ENCODE measurements at regions not wholly inside any gene's neighbourhood (a gene's known extent, or its start where the extent isn't known, plus 50 kb on each side); places are given as distances from the start of the nearest gene placed in this dataset.
"Not testable (repeated sequence)": the region's sequence is repeated elsewhere in the genome, so short reads cannot be mapped to it uniquely, and the experiment has no call there.

DNA sequence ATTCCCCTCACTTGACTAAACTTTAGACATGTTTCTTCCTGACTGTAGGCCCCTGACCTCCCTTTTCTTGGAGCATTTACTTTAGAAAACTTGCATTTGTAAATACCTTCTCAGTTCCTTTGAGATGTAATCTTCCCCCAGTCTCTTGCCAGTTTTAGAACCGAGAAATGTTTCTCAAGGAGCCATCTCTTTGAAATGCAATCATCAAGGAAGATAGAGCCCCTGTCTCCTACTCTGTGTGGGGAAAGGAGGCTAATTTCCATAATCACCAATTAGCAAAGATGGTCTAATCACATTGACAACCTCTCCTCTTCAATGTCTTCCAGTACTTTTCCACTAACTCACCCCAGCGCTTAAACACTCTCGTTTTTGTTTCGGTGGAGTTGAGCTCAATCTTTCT is 70.0 kb upstream of the SMIM30 start:
- H3K4me1 Mint-ChIP-seq (ENCODE audit: low read depth), result no peaks in the 10 kb centered on the region
- H3K9me3 Mint-ChIP-seq, result peaks cover 8% of the 10 kb centered on the region
- intact Hi-C loops (cut with micrococcal nuclease), result no loop called here
- H3K27me3 Mint-ChIP-seq, result no peaks in the 10 kb centered on the region
- H3K27ac Mint-ChIP-seq, result no peak overlapping the region
- H3K4me3 Mint-ChIP-seq, result no peak overlapping the region
- H3K36me3 Mint-ChIP-seq (ENCODE audit: low read depth), result no peaks in the 10 kb centered on the region

DNA sequence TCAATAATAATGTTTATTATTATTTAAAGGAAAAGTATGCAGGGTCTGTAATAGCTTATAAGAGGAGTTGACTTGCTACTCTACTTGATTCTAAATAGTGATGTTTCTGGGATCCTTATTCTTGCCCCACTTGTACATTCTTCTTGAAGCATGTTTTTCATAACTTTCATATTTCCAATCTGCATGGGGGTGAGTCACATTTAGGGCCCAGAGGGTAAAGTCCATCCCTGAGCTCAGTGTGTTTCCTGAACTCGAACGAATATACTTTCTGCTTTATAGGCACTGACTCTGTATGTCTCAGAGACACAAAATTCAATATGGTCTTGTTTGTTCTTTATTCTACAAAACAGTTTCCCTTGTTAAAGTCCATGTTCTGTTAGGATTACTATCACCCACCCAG is 61.0 kb upstream of the SMIM30 start:
- Mint-ChIP-seq H3K9me3 (no peaks in the 10 kb centered on the region), H3K4me3 (no peak overlapping the region), H3K36me3 (ENCODE audit: low read depth) (no peaks in the 10 kb centered on the region), H3K4me1 (ENCODE audit: low read depth) (no peaks in the 10 kb centered on the region), H3K27me3 (no peaks in the 10 kb centered on the region), H3K27ac (no peak overlapping the region)
- intact Hi-C loops (cut with micrococcal nuclease), result no loop called here

DNA sequence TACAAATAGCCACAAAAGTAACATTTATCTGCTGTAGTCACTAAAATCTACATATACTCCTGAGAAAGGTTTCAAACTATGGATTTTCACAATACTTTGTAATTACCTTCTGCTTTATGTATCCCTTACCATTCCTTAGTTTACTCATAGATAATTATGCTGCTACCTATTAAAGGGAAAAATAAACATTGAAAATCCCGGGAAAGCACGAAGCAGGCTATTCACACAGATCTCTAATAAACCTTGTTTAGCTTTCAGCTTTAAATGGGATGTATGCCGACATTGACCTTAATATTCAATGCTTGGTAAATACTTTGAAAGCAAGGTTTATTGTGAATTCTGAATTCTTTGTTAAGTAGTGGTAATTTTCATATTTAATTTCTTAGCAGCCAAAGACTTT is 58.5 kb upstream of the SMIM30 start:
- Mint-ChIP-seq H3K4me1 (ENCODE audit: low read depth) (no peaks in the 10 kb centered on the region), H3K4me3 (no peak overlapping the region), H3K27ac (no peak overlapping the region), H3K36me3 (ENCODE audit: low read depth) (no peaks in the 10 kb centered on the region), H3K9me3 (no peaks in the 10 kb centered on the region), H3K27me3 (no peaks in the 10 kb centered on the region)
- intact Hi-C loops (cut with micrococcal nuclease), result no loop called here

DNA sequence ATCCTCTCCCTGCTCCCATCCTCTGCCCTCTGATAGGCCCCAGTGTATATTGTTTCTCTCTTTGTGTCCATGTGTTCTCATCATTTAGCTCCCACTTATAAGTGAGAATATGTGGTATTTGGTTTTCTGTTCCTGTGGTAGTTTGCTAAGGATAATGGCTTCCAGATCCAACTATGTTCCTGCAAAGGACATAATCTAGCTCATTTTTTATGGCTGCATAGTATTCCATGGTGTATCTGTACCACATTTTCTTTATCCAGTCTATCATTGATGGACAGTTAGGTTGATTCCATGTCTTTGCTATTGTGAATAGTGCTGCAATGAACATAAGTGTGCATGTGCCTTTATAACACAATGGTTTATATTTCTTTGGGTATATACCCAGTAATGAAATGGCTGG is 57.8 kb upstream of the SMIM30 start:
- H3K36me3 Mint-ChIP-seq (ENCODE audit: low read depth); intact Hi-C loops (cut with micrococcal nuclease); H3K27ac Mint-ChIP-seq; H3K27me3 Mint-ChIP-seq; H3K4me3 Mint-ChIP-seq; H3K4me1 Mint-ChIP-seq (ENCODE audit: low read depth); H3K9me3 Mint-ChIP-seq: not testable (repeated sequence)

DNA sequence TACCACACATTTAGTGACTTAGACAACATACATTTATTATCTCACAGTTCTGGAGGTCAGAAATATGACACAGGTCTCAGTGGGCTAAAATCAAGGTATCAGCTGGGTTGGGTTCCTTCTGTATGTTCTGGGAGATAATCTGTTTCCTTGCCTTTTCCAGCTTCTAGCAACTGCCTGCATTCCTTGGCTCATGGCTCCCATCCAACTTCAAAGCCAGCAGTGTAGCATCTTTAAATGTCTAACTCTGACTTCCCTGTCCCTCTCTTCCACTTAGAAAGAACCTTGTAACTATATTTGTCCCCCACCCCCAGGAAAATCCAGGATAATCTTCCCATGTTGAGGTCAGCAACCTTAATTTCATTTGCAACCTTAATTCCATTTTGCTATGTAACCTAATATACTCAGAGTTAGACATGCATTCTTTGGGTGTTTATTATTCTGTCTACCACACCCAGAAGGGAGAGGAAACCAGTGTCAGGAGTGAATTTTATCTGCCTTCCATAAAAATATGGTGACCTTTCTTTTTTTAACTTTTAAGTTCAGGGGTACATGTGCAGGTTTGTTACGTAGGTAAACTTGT is 57.3 kb upstream of the SMIM30 start:
- Mint-ChIP-seq H3K9me3 (no peaks in the 10 kb centered on the region), H3K27me3 (no peaks in the 10 kb centered on the region), H3K36me3 (ENCODE audit: low read depth) (no peaks in the 10 kb centered on the region), H3K4me3 (no peak overlapping the region), H3K27ac (no peak overlapping the region), H3K4me1 (ENCODE audit: low read depth) (no peaks in the 10 kb centered on the region)
- intact Hi-C loops (cut with micrococcal nuclease), result no loop called here

DNA sequence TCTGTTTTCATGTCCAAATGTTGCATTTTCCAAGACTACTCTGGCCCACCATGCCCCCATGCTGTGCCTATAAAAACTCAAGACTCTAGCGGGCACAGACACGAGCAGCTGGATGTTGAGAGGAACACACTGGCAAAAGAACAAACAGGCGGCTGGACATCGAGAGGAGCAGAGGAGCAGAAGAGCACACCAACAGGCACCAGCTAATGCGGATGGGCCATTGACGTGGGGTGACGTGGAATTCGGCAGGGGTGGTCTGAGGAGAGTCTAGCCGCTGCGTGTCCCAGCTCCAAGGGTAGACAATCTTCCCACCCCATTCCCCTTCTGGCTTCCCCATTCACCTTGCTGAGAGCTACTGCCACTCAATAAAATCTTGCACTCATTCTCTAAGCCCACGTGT is 54.4 kb upstream of the SMIM30 start:
- Mint-ChIP-seq H3K36me3 (ENCODE audit: low read depth) (no peaks in the 10 kb centered on the region), H3K27ac (no peak overlapping the region), H3K9me3 (no peaks in the 10 kb centered on the region), H3K4me3 (no peak overlapping the region), H3K27me3 (peaks cover 1% of the 10 kb centered on the region), H3K4me1 (ENCODE audit: low read depth) (no peaks in the 10 kb centered on the region)
- intact Hi-C loops (cut with micrococcal nuclease), result no loop called here

DNA sequence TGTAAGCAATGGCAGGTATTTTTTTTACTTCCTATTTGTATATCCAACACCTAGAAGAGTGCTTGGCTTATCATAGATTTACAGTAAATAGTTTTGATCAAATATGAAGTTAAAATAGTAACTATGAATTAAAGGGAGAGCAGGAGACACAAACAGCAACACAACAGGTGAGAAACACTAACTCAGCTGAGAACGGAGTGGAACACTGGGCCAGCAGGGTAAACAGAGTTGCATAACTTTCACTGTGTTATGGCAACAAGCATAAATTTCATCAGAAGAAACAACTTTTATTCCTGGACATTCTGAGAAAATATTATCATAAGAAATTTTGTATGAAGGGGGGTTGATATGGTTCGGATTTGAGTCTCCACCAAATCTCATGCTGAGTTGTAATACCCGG is 52.2 kb upstream of the SMIM30 start:
- no peaks in the 10 kb centered on the region for H3K4me1 Mint-ChIP-seq (ENCODE audit: low read depth)
- peaks cover 1% of the 10 kb centered on the region for H3K27me3 Mint-ChIP-seq
- H3K9me3 Mint-ChIP-seq, result no peaks in the 10 kb centered on the region
- H3K27ac Mint-ChIP-seq, result no peak overlapping the region
- intact Hi-C loops (cut with micrococcal nuclease), result no loop called here
- no peak overlapping the region for H3K4me3 Mint-ChIP-seq
- H3K36me3 Mint-ChIP-seq (ENCODE audit: low read depth), result no peaks in the 10 kb centered on the region

Measured in dendritic cell treated with granulocyte-macrophage colony-stimulating factor and Interleukin-4, amounts not matched to agents 40 ng/mL and 50 ng/mL, for 4 days (primary cell).